ENCODE measurements at regions not wholly inside any gene's neighbourhood (a gene's known extent, or its start where the extent isn't known, plus 50 kb on each side); places are given as distances from the start of the nearest gene placed in this dataset.

DNA sequence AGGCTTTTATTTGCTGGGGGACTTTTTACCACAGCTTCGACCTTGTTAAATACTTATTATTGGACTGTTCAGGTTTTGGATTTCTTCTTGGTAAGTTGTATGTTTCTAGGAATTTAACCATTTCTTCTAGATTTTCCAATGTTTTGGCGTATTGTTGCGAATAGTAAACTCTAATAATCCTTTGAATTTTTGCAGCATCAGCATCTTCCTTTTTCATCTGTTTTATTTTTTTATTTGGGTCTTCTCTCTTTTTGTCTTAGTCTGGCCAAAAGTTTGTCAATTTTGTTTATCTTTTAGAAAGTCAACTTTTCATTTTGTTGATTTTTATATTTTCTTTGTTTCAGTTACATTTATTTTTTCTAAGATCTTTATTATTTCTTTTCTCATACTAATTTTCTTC is 1272.0 kb downstream of the HACE1 start (continued):
- TF ChIP-seq, protein P1, sequence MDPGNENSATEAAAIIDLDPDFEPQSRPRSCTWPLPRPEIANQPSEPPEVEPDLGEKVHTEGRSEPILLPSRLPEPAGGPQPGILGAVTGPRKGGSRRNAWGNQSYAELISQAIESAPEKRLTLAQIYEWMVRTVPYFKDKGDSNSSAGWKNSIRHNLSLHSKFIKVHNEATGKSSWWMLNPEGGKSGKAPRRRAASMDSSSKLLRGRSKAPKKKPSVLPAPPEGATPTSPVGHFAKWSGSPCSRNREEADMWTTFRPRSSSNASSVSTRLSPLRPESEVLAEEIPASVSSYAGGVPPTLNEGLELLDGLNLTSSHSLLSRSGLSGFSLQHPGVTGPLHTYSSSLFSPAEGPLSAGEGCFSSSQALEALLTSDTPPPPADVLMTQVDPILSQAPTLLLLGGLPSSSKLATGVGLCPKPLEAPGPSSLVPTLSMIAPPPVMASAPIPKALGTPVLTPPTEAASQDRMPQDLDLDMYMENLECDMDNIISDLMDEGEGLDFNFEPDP (CRISPR knock-in tag; IDR thresholded peaks at IDR 0.05) = no peak
- TF ChIP-seq TBL1XR1 (IDR thresholded peaks at IDR 0.05; ENCODE audit: low read length in 2 of 2) (no peak), TFAM (CRISPR knock-in tag; conservative IDR thresholded peaks at IDR 0.05) (no peak), MCM3 (IDR thresholded peaks at IDR 0.05) (no peak), RB1 (IDR thresholded peaks at IDR 0.05; ENCODE audit: low read depth) (no peak), ESRRA (IDR thresholded peaks at IDR 0.05; ENCODE audit: borderline replicate concordance, low read depth) (no peak), CEBPG (CRISPR knock-in tag; IDR thresholded peaks at IDR 0.05) (no peak), CEBPG (tag; conservative IDR thresholded peaks at IDR 0.05 in 1 of 2, IDR thresholded peaks at IDR 0.05 in 1 of 2) (no peak), CCNT2 (IDR thresholded peaks at IDR 0.05; ENCODE audit: borderline replicate concordance, extremely low read depth, insufficient read length, low read depth, low read length) (no peak), MECOM (CRISPR knock-in tag; IDR thresholded peaks at IDR 0.05) (no peak), MAFK (IDR thresholded peaks at IDR 0.05; ENCODE audit: low read length) (peak; percentile 51; the same call in 1 of the 2 replicates), JUND (IDR thresholded peaks at IDR 0.05; ENCODE audit: borderline replicate concordance, low read depth, low read length) (no peak), JUND (tag; IDR thresholded peaks at IDR 0.05; ENCODE audit: borderline replicate concordance, low read depth, low read length) (no peak), NFYB (IDR thresholded peaks at IDR 0.05; ENCODE audit: extremely low read depth, insufficient read length) (no peak), RAD51 (IDR thresholded peaks at IDR 0.05; ENCODE audit: borderline replicate concordance, low read depth) (no peak), ZNF644 (tag; IDR thresholded peaks at IDR 0.05; ENCODE audit: low read depth) (no peak), ZNF316 (IDR thresholded peaks at IDR 0.05) (peak; percentile 88), MAFF (IDR thresholded peaks at IDR 0.05; ENCODE audit: low read length) (peak; percentile 46), C11orf30 (IDR thresholded peaks at IDR 0.05; ENCODE audit: low read depth) (peak; percentile 69; the same call in 1 of the 2 replicates)
- TF ChIP-seq, protein P2, sequence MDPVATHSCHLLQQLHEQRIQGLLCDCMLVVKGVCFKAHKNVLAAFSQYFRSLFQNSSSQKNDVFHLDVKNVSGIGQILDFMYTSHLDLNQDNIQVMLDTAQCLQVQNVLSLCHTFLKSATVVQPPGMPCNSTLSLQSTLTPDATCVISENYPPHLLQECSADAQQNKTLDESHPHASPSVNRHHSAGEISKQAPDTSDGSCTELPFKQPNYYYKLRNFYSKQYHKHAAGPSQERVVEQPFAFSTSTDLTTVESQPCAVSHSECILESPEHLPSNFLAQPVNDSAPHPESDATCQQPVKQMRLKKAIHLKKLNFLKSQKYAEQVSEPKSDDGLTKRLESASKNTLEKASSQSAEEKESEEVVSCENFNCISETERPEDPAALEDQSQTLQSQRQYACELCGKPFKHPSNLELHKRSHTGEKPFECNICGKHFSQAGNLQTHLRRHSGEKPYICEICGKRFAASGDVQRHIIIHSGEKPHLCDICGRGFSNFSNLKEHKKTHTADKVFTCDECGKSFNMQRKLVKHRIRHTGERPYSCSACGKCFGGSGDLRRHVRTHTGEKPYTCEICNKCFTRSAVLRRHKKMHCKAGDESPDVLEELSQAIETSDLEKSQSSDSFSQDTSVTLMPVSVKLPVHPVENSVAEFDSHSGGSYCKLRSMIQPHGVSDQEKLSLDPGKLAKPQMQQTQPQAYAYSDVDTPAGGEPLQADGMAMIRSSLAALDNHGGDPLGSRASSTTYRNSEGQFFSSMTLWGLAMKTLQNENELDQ (CRISPR knock-in tag; IDR thresholded peaks at IDR 0.05; ENCODE audit: borderline replicate concordance) = no peak
- TF ChIP-seq, protein P3, sequence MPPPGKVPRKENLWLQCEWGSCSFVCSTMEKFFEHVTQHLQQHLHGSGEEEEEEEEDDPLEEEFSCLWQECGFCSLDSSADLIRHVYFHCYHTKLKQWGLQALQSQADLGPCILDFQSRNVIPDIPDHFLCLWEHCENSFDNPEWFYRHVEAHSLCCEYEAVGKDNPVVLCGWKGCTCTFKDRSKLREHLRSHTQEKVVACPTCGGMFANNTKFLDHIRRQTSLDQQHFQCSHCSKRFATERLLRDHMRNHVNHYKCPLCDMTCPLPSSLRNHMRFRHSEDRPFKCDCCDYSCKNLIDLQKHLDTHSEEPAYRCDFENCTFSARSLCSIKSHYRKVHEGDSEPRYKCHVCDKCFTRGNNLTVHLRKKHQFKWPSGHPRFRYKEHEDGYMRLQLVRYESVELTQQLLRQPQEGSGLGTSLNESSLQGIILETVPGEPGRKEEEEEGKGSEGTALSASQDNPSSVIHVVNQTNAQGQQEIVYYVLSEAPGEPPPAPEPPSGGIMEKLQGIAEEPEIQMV (tag; conservative IDR thresholded peaks at IDR 0.05; ENCODE audit: low read depth) = no peak
